ENCODE measurements at regions not wholly inside any gene's neighbourhood (a gene's known extent, or its start where the extent isn't known, plus 50 kb on each side); places are given as distances from the start of the nearest gene placed in this dataset.
"Not testable (repeated sequence)": the region's sequence is repeated elsewhere in the genome, so short reads cannot be mapped to it uniquely, and the experiment has no call there.

GRCh38 chr6:139743664-139744437 lies 369.4 kb upstream of the CITED2 start:
- no peak for DNase-seq

- DNase-seq = no peak
These were observed 368.2 kb upstream of the CITED2 start for GRCh38 chr6:139742671-139743070.

- no peak for DNase-seq
These were observed 364.5 kb upstream of the CITED2 start for GRCh38 chr6:139738801-139739455.

DNA sequence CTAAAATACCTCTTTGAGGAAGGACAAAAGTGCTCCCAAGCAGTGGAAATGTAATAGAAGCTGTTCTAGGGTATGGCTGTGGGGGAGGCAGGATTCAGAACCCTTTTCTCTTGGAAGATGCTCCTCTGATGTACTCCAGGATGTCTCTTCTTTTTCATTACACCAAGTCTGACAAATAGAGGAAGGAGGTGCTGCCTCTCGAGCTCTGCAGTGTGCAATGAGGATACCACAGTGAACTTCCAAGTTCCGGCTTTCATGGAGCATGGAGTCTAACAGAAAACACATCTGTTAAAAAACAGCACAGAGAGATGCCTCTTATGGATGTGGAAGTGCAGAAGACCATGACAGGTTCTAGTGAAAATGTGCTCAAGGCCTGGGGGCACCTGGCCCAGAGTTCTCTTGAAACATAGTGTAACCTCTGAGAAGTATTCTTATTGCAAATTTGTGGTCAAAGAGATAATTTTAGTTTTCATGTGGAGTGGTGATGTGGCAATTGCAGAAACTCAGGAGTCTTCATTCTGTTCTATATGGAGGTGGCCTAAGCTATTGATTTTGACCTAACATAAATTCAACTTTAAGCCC lies 362.0 kb upstream of the CITED2 start:
- no peak for DNase-seq

DNA sequence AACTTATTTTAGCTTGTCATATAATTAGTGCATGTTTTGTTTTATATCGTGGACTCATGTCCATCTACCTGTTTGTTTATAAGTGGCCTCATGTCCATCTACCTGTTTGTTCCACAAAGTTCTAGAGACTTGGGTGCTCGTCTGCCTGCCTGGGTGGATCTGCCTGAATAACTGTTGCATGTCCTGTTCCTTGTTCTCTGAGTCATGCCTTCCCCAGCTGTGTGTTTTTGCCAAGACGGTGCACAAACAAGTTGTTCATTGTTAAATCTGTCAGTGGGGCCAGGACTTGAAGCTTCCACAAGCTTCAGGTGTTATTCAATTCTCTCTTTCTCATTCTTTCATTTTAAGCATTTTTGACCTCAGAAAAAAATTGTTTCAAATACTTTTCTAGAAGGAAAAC lies 358.0 kb upstream of the CITED2 start:
- no peak for DNase-seq

DNA sequence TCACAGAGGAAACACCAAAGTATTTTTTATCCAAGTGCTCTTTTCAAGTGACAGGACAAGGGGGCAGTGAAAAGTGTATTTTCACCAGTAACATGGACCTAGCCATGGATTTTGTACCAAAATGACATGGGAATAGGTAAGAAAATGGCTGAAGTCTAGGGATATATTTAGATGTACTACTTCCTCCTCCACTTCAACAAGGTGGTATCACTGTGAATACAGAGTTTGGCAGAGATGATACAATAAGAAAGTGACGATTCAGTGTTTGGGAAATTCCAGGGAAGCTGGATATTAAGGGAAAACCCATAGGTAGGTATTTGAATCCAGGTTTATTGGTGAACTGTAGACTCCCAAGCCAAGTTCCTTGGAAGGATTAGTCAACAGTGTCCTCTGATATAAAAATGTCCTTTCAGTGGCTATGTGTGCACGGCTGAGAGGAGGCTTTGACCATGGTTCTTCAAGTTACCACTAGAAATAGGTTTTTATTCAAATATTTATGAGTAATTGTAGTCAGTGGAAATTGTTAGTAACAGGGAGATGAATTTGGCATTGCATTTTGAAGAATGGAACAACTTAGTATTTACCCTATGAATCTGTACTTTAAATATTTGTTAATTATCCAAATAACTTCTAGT lies 356.0 kb upstream of the CITED2 start:
- no peak for DNase-seq

- DNase-seq = no peak
These were observed 354.5 kb upstream of the CITED2 start for GRCh38 chr6:139728876-139729427.

- DNase-seq = not testable (repeated sequence)
These were observed 351.8 kb upstream of the CITED2 start for GRCh38 chr6:139726272-139726671.

GRCh38 chr6:139722530-139722929 lies 348.1 kb upstream of the CITED2 start:
- no peak for DNase-seq

DNA sequence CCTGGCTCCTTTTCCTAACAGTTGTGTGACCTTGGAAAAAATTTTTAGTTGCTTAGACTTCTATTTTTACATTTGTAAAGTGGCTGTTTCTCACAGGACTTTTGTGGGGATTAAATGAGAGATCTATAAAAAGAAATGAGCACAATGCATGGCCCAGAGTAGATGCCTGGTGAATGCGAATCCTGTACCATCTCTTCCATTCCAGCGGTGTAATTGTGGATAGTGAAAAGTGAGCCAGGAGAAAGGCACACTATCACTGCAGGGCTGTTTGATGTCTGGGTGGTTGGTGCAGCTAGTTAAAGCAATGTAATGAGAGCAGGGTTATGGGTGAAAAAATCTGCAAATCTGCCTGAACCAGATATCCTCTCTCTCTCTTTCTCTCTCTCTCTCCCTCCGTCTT lies 347.5 kb upstream of the CITED2 start:
- no peak for DNase-seq

DNA sequence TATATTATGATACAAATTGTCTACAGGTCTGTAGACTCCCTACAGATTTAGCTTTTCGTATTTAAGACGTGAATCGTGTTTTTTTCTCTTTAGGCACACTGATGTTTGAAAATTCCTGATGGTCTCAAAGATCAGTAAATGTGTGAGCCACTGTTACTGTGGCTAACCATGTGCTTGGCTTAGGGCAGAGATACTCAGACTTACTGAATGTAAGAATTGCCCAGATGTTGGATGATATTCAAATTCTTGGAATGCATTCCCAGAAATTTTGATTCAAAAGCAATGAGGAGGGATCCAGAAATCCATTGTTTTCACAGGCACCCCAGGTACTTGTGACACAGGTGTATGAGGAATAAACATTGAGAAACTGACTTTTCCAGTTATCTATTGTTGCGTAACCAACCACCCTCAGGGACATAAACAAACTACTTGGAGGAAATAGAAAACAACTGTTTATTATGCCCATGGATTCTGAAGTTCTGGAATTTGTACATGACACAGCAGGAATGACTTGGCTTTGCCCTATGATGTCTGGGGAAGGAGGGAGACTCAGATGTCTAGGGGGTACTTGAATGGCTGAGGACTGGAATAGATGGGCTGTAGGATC lies 339.6 kb upstream of the CITED2 start:
- DNase-seq = no peak

DNA sequence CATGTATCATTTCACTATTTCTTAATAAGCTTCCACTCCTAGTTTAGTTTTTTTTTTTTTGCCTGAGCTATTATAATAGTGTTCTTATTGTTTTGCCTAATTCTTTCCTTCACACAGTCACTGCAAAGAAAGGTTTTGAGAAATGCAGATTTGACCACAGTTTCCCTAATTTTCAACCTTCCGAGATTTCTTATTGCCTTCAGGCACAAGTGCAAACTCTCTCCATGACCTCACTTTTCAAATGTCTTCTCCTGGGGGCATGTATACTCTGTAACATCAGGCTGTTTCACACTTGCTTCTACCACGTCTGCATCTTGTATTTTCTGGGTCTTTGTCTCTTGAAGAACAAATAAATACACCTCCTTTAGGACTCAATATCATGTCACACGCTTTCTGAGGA lies 339.0 kb upstream of the CITED2 start:
- no peak for DNase-seq

- DNase-seq = no peak
These were observed 338.4 kb upstream of the CITED2 start for GRCh38 chr6:139712830-139713229.

- DNase-seq = no peak
These were observed 337.5 kb upstream of the CITED2 start for GRCh38 chr6:139711804-139712585.

- DNase-seq = no peak
These were observed 336.1 kb upstream of the CITED2 start for GRCh38 chr6:139710556-139710955.

DNA sequence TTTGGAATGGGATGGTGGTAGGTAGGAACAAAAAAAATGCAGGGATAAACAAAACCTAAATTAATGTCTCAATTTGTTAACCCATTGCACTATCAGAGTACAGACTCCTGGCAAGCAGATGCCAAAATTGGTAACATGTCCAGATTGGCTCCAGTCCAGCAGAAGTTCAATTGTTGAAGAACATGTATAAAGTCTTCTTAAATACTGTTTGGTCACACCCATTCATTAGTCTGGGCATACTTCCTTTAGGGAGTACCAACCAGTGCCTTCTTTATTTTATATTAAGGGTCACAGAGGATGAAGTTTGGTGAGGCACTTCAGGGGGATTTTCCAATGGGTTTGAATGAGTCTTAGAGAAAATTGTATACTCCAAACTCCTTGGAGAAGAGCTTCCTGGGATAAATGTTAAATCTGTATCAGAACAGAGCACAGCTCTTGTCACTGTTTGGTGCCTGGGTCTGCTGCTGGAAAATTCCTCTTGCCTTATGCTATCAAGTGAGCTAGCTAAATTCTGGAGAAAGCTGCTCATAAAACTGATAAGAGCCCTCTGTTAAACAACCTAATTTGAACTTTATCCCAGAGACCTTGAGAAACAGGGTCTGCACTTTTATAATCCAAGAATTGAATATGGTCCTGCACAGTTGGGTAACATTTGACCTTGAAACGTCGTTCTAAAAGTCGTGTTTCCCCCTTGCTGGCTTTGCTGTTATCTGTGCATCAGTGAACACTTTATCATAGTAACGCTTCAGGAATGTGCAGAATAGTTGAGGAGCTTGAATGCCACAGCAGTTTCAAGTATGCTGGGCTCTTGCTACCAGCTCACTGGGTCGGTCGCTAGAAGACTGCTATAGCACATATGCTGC lies 334.1 kb upstream of the CITED2 start:
- DNase-seq = no peak

GRCh38 chr6:139706912-139707311 lies 332.5 kb upstream of the CITED2 start:
- no peak for DNase-seq

DNA sequence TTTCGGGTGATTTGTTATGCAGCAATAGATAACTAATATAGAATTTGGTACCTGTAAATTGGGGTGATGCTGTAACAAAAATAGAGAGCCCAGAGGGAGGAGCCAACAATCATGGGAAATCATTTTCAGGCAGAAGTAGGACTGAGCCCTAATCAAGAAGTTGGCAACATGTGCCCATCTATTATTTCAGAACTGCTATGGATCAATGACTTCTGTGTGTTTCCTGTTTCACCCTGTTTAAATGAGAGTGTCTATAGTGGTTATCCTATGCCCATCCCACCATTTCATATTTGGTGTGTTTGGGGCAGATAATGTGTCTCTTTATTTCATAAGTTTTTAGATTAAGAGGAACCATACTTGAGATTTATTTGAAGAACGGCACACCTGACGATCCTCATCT lies 330.8 kb upstream of the CITED2 start:
- DNase-seq = no peak

DNA sequence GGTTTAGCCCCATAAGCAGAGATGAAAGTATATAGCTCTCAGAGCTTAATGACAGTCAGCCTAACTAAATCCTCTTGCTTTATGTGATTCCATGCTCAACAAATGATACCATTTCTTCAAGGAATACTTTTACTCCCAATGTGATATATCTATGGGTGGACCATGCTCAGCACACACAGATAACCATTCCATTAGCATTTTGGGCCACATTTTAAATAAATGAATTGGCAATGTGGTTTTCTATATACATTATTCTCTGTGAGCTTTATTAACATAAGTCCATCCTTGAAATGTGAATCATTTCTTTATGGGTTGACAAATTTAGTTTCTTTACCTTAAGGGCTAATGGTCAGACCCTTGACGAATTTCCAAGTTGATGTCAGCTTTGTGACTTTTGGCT lies 329.3 kb upstream of the CITED2 start:
- no peak for DNase-seq

- DNase-seq = no peak
These were observed 328.3 kb upstream of the CITED2 start for GRCh38 chr6:139702706-139703105.

DNA sequence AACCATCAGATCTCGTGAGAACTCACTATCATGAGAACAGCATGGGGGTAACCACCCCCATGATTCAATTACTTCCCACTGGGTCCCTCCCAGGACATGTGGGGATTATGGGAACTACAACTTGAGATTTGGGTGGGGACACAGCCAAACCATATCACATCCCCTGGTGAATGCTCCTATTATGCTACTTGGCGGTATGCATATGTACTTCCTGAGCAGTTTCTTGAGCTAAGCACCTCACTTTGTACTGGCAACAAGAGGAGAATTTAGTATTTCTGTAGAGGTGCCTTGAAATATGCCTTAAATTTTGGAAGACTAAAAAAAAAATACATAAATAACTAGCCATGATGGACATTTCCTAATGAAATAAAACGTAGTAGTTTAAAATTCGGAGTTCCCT lies 327.2 kb upstream of the CITED2 start:
- DNase-seq = no peak

All from stimulated activated CD4-positive, alpha-beta T cell treated with anti-CD3 and anti-CD28 coated beads, Interleukin-15, amount 100 ng/mL, for 24 hours (primary cell).